ENCODE measurements at regions not wholly inside any gene's neighbourhood (a gene's known extent, or its start where the extent isn't known, plus 50 kb on each side); places are given as distances from the start of the nearest gene placed in this dataset.
A peak's percentile ranks its signal among the peaks of the same experiment; 100 is the strongest.

DNA sequence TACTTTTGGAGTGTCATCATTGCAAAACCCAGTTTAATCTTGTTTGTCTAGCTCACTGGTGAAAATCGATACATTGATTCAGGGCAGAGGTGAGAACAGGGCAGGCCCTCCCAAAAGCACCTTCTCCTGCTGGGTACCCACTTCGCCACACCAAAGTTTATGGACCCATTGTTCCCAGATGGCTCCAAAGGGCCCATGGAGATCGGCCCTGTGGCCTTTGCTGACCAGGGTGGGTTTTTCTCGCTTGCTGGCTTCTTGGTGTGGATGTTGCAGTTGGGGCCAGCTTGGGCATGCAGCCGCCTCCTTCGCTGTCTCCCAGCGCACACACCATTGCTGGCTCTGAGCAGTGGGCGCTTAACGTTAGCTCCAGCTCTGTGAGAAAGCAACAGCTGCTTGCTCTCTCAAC is 178.1 kb upstream of the PDE10A start:
- TF ChIP-seq, protein P1, sequence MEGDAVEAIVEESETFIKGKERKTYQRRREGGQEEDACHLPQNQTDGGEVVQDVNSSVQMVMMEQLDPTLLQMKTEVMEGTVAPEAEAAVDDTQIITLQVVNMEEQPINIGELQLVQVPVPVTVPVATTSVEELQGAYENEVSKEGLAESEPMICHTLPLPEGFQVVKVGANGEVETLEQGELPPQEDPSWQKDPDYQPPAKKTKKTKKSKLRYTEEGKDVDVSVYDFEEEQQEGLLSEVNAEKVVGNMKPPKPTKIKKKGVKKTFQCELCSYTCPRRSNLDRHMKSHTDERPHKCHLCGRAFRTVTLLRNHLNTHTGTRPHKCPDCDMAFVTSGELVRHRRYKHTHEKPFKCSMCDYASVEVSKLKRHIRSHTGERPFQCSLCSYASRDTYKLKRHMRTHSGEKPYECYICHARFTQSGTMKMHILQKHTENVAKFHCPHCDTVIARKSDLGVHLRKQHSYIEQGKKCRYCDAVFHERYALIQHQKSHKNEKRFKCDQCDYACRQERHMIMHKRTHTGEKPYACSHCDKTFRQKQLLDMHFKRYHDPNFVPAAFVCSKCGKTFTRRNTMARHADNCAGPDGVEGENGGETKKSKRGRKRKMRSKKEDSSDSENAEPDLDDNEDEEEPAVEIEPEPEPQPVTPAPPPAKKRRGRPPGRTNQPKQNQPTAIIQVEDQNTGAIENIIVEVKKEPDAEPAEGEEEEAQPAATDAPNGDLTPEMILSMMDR (IDR thresholded peaks at IDR 0.05; ENCODE audit: low read depth, low read length, missing input control): no peak
- TF ChIP-seq RAD21 (IDR thresholded peaks at IDR 0.05): no peak
- TF ChIP-seq, protein P2, sequence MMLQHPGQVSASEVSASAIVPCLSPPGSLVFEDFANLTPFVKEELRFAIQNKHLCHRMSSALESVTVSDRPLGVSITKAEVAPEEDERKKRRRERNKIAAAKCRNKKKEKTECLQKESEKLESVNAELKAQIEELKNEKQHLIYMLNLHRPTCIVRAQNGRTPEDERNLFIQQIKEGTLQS (IDR thresholded peaks at IDR 0.05): no peak
- TF ChIP-seq TAF1 (conservative IDR thresholded peaks at IDR 0.05): no peak
- TF ChIP-seq RXRA (IDR thresholded peaks at IDR 0.05): peak; percentile 60 to 77
- peak; percentile 46 for TF ChIP-seq YY1 (IDR thresholded peaks at IDR 0.05)
- no peak for TF ChIP-seq EGR1 (IDR thresholded peaks at IDR 0.05; ENCODE audit: low read depth in 2 of 2)
- peak; percentile 43 to 58 for TF ChIP-seq HNF4A (conservative IDR thresholded peaks at IDR 0.05)
- TF ChIP-seq NR2F2 (IDR thresholded peaks at IDR 0.05): no peak
- TF ChIP-seq SP1 (IDR thresholded peaks at IDR 0.05): no peak
- TF ChIP-seq, protein P3, sequence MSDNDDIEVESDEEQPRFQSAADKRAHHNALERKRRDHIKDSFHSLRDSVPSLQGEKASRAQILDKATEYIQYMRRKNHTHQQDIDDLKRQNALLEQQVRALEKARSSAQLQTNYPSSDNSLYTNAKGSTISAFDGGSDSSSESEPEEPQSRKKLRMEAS (IDR thresholded peaks at IDR 0.05): no peak
- no peak for TF ChIP-seq GABPA (IDR thresholded peaks at IDR 0.05 in 1 of 2, conservative IDR thresholded peaks at IDR 0.05 in 1 of 2)
